ENCODE measurements at regions not wholly inside any gene's neighbourhood (a gene's known extent, or its start where the extent isn't known, plus 50 kb on each side); places are given as distances from the start of the nearest gene placed in this dataset.

DNA sequence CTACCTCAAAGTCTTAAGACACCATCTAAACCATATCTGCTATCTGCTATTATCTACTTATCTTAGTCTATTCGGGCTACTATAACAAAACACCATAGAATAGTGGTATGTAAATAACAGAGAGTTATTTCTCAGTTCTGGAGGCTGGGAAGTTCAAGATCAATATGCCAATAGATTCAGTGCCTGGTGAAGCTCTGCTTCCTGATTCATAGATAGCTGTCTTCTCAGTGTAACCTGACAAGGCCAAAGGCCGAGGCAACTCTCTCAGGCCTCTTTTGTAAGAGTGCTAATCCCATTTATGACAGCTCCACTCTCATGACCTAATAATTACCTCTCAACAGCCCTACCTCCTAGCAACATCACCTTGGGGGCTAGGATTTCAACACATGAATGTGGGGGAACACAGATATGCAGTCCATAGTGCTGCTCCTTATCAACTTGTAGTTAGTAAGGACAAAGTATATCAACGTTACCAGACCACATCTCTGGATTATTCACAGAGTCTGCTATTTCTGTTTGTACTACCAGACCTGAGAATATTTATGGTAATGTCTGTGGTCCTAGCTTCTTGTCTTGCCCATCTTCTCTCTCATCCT lies 297.8 kb downstream of the FOXG1 start:
- Histone ChIP-seq H2BK15ac (ENCODE audit: low read depth, low read length) (no peak overlapping the region), H4K20me1 (ENCODE audit: insufficient read depth, low read length) (no peaks in the 10 kb centered on the region), H3K4ac (ENCODE audit: low read depth, low read length) (no peak overlapping the region), H3K23ac (ENCODE audit: low read depth, low read length) (no peak overlapping the region), H3K4me2 (ENCODE audit: low read depth, low read length) (no peak overlapping the region), H3K27ac (ENCODE audit: insufficient read depth, low read length) (no peak overlapping the region), H3K9ac (ENCODE audit: low read depth, low read length) (no peak overlapping the region), H3K4me3 (ENCODE audit: insufficient read depth, low read depth, low read length) (no peak overlapping the region), H3K9me3 (ENCODE audit: control insufficient read depth, insufficient read depth, low read length) (no peaks in the 10 kb centered on the region), H3K56ac (ENCODE audit: extremely low read depth, insufficient read depth, low read length) (no peak overlapping the region), H3K9me1 (ENCODE audit: insufficient read depth, low read length) (no peaks in the 10 kb centered on the region), H2BK20ac (ENCODE audit: low read depth, low read length) (no peak overlapping the region), H3K27me3 (ENCODE audit: control insufficient read depth, insufficient read depth, low read length) (no peaks in the 10 kb centered on the region), H2AK9ac (replicated peaks; ENCODE audit: low read depth, low read length, poor library complexity) (no peak overlapping the region), H2AFZ (replicated peaks; ENCODE audit: low read length, poor library complexity) (no peak overlapping the region), H4K8ac (ENCODE audit: low read depth in 2 of 2, low read length in 2 of 2) (no peak overlapping the region), H4K91ac (ENCODE audit: insufficient read depth, low read depth, low read length) (no peak overlapping the region), H2BK5ac (ENCODE audit: low read depth, low read length, poor library complexity, severe bottlenecking) (no peak overlapping the region), H3K14ac (replicated peaks; ENCODE audit: low read depth, low read length) (no peak overlapping the region), H3K79me1 (ENCODE audit: low read depth in 1 of 2, low read length in 2 of 2) (no peaks in the 10 kb centered on the region), H3K4me1 (ENCODE audit: control insufficient read depth, insufficient read depth, low read length) (no peaks in the 10 kb centered on the region), H2AK5ac (ENCODE audit: low read depth, low read length) (no peak overlapping the region), H3K36me3 (ENCODE audit: control insufficient read depth, insufficient read depth, low read length) (no peaks in the 10 kb centered on the region), H3K18ac (ENCODE audit: low read depth, low read length) (no peak overlapping the region), H4K5ac (ENCODE audit: low read depth, low read length) (no peak overlapping the region), H2BK120ac (ENCODE audit: low read depth, low read length) (no peak overlapping the region)
- ChIA-PET CTCF (interaction anchor here (1.3 kb wide), 1 partner anchor 34 kb away, joined by 3 read pairs; no protein-coding TSS in a partner anchor), POLR2A (ENCODE audit: unreplicated experiment) (no interaction called here)
- no CpG with 5 or more reads among the region's 3 CpGs for WGBS, 2 experiments (ENCODE audit: extremely low coverage in 2 of 2, insufficient read length in 1 of 2)
- no peak for TF ChIP-seq CEBPB (IDR thresholded peaks at IDR 0.05; ENCODE audit: low read depth, low read length)
- TF ChIP-seq MAFK (IDR thresholded peaks at IDR 0.05; ENCODE audit: low read depth, low read length) = no peak
- no peak for TF ChIP-seq POLR2A (IDR thresholded peaks at IDR 0.05; ENCODE audit: low read depth, low read length)
- no peak for TF ChIP-seq FOS (IDR thresholded peaks at IDR 0.05; ENCODE audit: low read depth, low read length)
- TF ChIP-seq MAZ (IDR thresholded peaks at IDR 0.05; ENCODE audit: borderline replicate concordance, low read depth, low read length) = no peak
- no peak for TF ChIP-seq SMC3 (IDR thresholded peaks at IDR 0.05; ENCODE audit: low read depth, low read length)
- no peak for TF ChIP-seq CHD1 (IDR thresholded peaks at IDR 0.05; ENCODE audit: low read depth, low read length)
- intact Hi-C loops (cut with micrococcal nuclease) (no loop called here), dilution Hi-C loops (cut with HindIII; ENCODE audit: low sequenced_read_pairs, unreplicated experiment) (no loop called here), in situ Hi-C loops (cut with MboI; ENCODE audit: low sequenced_read_pairs) (no loop called here)
- no peak for ATAC-seq (ENCODE audit: low read depth)
- no peak for DNase-seq
- no TSS peak for BruUV-seq (replicated peaks)

Measured in IMR-90 (cell line).